ENCODE measurements at regions not wholly inside any gene's neighbourhood (a gene's known extent, or its start where the extent isn't known, plus 50 kb on each side); places are given as distances from the start of the nearest gene placed in this dataset.

DNA sequence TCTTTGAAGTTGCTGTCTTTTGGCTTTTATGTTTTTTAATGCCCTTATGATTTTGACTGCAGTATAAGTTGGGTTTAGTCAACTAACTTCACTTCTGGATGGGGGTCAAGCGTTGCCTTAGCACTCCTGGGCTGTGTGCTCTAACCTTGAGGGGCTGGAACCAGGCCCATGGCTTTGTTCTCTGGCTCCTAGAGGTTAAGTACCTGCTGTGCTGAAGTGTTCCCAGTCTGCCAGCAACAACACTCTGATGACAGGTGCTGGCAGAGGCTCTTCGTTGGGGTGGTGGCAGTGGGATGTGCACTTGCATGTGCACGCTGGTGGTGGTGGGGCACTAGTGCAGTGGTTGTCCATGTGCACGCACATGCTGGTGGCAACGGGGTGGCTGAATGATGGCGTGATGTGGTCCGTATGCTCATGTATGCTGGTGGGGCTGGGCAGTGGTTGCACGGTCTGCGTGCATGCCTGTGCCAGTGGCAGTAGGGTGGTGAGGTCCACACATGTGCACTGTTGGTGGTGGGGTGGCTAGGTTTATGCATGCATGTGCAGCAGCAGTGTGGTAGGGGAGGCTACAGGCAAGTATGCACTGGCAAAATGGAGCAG is 447.8 kb upstream of the GOT2 start:
- intact Hi-C loops (cut with micrococcal nuclease), result no loop called here
- no peak overlapping the region for H3K27ac Mint-ChIP-seq
- H3K36me3 Mint-ChIP-seq, result no peaks in the 10 kb centered on the region
- Histone ChIP-seq H3K9me3 (ENCODE audit: control insufficient read depth in 1 of 2, low read length in 2 of 2) (no peaks in the 10 kb centered on the region), H3K4me3 (ENCODE audit: low read length in 2 of 2) (no peak overlapping the region), H3K4me1 (ENCODE audit: insufficient read depth, low read length) (no peaks in the 10 kb centered on the region), H3K27me3 (ENCODE audit: insufficient read depth, low read length) (no peaks in the 10 kb centered on the region), H3K36me3 (ENCODE audit: insufficient read depth, low read length) (no peaks in the 10 kb centered on the region), H3K27ac (ENCODE audit: low read depth, low read length) (no peak overlapping the region)
- H3K27me3 Mint-ChIP-seq, result no peaks in the 10 kb centered on the region
- no peak for DNase-seq
- no peaks in the 10 kb centered on the region for H3K4me1 Mint-ChIP-seq
- H3K4me3 Mint-ChIP-seq, result no peak overlapping the region
- ChIA-PET CTCF (ENCODE audit: partially characterized antibody) (no interaction called here), POLR2A (ENCODE audit: partially characterized antibody) (no interaction called here)
- H3K9me3 Mint-ChIP-seq, result peaks cover 4 to 23% (median 12%) of the 10 kb centered on the region in 8 donors

DNA sequence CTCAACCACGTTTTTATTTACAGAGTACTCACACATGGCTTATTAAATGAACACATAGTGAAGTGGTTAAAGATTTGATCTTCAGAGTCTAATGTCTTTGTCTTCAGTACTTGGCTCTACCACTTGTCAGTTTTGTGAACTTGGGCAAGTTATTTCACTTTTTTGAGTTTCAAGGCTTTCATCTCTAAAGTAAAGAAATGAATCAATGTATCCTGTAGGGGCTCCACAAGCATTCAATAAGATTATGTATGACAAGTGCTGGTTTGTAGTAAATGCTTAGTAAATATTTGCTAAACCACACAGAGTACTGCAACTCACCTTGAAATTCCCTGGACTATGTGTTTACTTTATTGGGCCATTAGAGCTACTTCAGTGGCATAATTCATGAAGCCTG is 446.0 kb upstream of the GOT2 start:
- Mint-ChIP-seq H3K27ac (no peak overlapping the region), H3K36me3 (no peaks in the 10 kb centered on the region), H3K4me3 (no peak overlapping the region), H3K9me3 (peaks cover 4 to 19% (median 10%) of the 10 kb centered on the region in 8 donors), H3K27me3 (no peaks in the 10 kb centered on the region), H3K4me1 (no peaks in the 10 kb centered on the region)
- H3K4me3 ChIP-seq (ENCODE audit: low read length in 2 of 2), result no peak overlapping the region
- DNase-seq, result no peak
- H3K4me1 ChIP-seq (ENCODE audit: insufficient read depth, low read length), result no peaks in the 10 kb centered on the region
- intact Hi-C loops (cut with micrococcal nuclease), result no loop called here
- no peaks in the 10 kb centered on the region for H3K9me3 ChIP-seq (ENCODE audit: control insufficient read depth in 1 of 2, low read length in 2 of 2)
- H3K27me3 ChIP-seq (ENCODE audit: insufficient read depth, low read length), result no peaks in the 10 kb centered on the region
- ChIA-PET CTCF (ENCODE audit: partially characterized antibody) (no interaction called here), POLR2A (ENCODE audit: partially characterized antibody) (no interaction called here)
- H3K36me3 ChIP-seq (ENCODE audit: insufficient read depth, low read length), result no peaks in the 10 kb centered on the region
- no peak overlapping the region for H3K27ac ChIP-seq (ENCODE audit: low read depth, low read length)

DNA sequence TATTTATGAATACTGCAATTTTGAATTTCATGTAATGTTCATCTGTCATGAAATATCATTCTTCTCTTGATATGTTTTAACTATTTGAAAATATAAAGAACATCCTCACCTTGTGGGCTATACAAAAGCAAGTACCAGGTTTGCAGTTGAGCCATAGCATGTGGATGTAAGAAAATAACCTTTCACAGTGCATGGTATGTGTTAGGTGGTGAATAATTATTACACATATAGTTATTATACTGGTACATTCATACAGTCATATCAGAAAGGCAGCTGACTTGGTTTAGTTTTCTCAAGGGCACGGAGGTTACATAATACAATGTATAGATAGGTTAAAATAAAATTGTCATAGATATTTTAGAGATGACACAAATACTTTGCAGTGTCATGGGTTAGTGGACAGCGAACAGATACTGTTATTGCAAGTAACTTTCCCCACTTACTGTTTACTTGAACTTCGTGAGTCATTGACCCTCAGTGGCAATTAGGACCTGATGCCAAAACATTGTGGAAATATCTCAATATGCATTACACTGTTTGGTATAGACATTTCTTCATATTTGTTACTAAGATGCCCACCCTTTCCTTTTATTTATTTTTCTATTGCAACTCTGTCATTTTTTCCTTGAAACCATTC is 445.4 kb upstream of the GOT2 start:
- no peaks in the 10 kb centered on the region for H3K36me3 Mint-ChIP-seq
- no peak overlapping the region for H3K27ac Mint-ChIP-seq
- CTCF ChIA-PET (ENCODE audit: partially characterized antibody), result no interaction called here
- no peaks in the 10 kb centered on the region for H3K4me1 Mint-ChIP-seq
- POLR2A ChIA-PET (ENCODE audit: partially characterized antibody), result no interaction called here
- Histone ChIP-seq H3K4me1 (ENCODE audit: insufficient read depth, low read length) (no peaks in the 10 kb centered on the region), H3K27ac (ENCODE audit: low read depth, low read length) (no peak overlapping the region), H3K36me3 (ENCODE audit: insufficient read depth, low read length) (no peaks in the 10 kb centered on the region), H3K4me3 (ENCODE audit: low read length in 2 of 2) (no peak overlapping the region), H3K9me3 (ENCODE audit: control insufficient read depth in 1 of 2, low read length in 2 of 2) (no peaks in the 10 kb centered on the region), H3K27me3 (ENCODE audit: insufficient read depth, low read length) (no peaks in the 10 kb centered on the region)
- no peak for DNase-seq
- H3K27me3 Mint-ChIP-seq, result no peaks in the 10 kb centered on the region
- intact Hi-C loops (cut with micrococcal nuclease), result no loop called here
- no peak overlapping the region for H3K4me3 Mint-ChIP-seq
- H3K9me3 Mint-ChIP-seq, result peaks cover 4 to 19% (median 10%) of the 10 kb centered on the region in 8 donors

DNA sequence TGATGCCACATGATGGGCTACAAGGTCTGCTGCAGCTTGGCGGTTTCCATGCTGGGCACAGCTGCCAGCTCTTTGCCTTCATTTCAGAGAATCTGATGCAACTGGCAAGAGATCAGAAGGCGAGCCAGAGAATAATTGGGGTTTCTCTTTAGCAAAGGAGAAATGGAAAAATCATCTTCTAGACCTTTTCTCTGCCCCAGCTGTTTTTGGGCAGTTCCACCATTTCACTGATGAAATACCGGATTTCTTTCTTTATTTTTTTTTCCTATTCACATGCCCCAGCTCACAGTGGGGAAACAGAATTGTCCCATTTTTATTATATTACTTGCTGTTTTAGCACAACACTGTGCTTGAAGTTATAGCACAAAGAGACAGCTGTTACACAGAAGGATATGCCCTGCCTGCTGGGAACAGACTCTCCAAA is 439.3 kb upstream of the GOT2 start:
- no peak overlapping the region for H3K4me3 Mint-ChIP-seq
- no peak overlapping the region for H3K27ac Mint-ChIP-seq
- Histone ChIP-seq H3K27ac (ENCODE audit: low read depth, low read length) (no peak overlapping the region), H3K27me3 (ENCODE audit: insufficient read depth, low read length) (no peaks in the 10 kb centered on the region), H3K4me1 (ENCODE audit: insufficient read depth, low read length) (no peaks in the 10 kb centered on the region), H3K9me3 (ENCODE audit: control insufficient read depth in 1 of 2, low read length in 2 of 2) (no peaks in the 10 kb centered on the region), H3K36me3 (ENCODE audit: insufficient read depth, low read length) (no peaks in the 10 kb centered on the region), H3K4me3 (ENCODE audit: low read length in 2 of 2) (no peak overlapping the region)
- no peaks in the 10 kb centered on the region for H3K36me3 Mint-ChIP-seq
- intact Hi-C loops (cut with micrococcal nuclease), result no loop called here
- ChIA-PET POLR2A (ENCODE audit: partially characterized antibody) (no interaction called here), CTCF (ENCODE audit: partially characterized antibody) (no interaction called here)
- peaks cover 2 to 10% (median 6%) of the 10 kb centered on the region in 8 donors for H3K9me3 Mint-ChIP-seq
- no peaks in the 10 kb centered on the region for H3K27me3 Mint-ChIP-seq
- no peaks in the 10 kb centered on the region for H3K4me1 Mint-ChIP-seq
- DNase-seq, result no peak

DNA sequence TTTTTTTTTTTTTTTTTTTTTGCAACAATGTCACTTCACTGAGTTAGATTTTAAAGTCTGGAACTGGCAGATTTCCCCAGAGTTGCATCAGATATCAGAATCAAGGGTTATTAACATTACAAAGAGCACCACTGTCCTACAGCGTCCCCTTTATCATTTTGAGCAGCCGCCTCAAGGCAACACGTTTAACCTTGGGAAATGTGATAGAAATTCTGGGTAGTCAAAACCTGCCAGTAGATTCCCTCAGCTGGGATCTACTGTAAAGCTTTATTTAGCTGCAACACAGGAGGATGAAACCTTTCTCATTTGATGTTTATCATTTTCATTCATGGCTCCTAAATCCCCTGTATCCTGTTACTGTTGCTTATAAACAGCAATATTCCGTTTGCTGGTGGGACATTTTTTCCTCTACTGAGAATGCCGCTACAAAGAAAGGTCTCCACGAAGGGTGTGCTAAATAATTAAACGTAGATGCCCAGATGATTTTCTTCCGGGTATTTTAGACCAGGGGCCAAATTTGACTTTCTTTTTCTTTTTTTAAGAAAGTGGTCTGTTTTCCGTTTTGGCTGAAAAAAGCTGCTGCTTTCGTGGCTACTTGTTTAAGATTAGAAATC is 436.1 kb upstream of the GOT2 start:
- POLR2A ChIA-PET (ENCODE audit: partially characterized antibody), result interaction anchor here (1.1 kb wide), 1 partner anchor 9 kb away, joined by 4 read pairs; no protein-coding TSS in a partner anchor
- intact Hi-C loops (cut with micrococcal nuclease), result no loop called here
- CTCF ChIA-PET (ENCODE audit: partially characterized antibody), result interaction anchor here (0.6 kb wide), 1 partner anchor 62 kb away, joined by 3 read pairs; no protein-coding TSS in a partner anchor

DNA sequence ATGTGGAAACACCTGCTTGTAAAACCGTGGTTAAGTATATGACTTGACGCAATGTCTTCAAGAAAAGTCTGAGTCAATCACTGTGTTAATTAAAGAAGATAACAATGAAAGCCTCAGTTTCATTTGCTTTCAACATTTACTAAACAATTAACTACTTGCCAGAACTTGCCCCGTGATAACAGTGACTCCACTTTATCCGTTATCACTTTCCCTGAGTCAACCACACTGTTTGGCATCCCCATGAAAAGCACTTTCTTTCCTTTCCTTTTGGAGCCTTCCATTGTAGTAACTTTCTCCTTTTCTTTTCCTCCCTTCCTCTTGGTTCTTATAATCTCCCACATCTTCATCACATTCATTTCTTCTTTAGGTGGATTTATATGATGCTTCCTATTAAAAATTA is 435.1 kb upstream of the GOT2 start:
- Histone ChIP-seq H3K9me3 (ENCODE audit: control insufficient read depth in 1 of 2, low read length in 2 of 2) (no peaks in the 10 kb centered on the region), H3K27me3 (ENCODE audit: insufficient read depth, low read length) (no peaks in the 10 kb centered on the region), H3K4me3 (ENCODE audit: low read length in 2 of 2) (no peak overlapping the region), H3K4me1 (ENCODE audit: insufficient read depth, low read length) (no peaks in the 10 kb centered on the region), H3K36me3 (ENCODE audit: insufficient read depth, low read length) (no peaks in the 10 kb centered on the region), H3K27ac (ENCODE audit: low read depth, low read length) (no peak overlapping the region)
- Mint-ChIP-seq H3K27me3 (no peaks in the 10 kb centered on the region), H3K27ac (no peak overlapping the region), H3K36me3 (no peaks in the 10 kb centered on the region), H3K4me3 (no peak overlapping the region), H3K9me3 (peaks cover 0 to 7% (median 3%) of the 10 kb centered on the region in 8 donors), H3K4me1 (no peaks in the 10 kb centered on the region)
- DNase-seq, result no peak
- intact Hi-C loops (cut with micrococcal nuclease), result no loop called here
- ChIA-PET POLR2A (ENCODE audit: partially characterized antibody) (interaction anchor here (1.1 kb wide), 1 partner anchor 10 kb away, joined by 4 read pairs; no protein-coding TSS in a partner anchor), CTCF (ENCODE audit: partially characterized antibody) (interaction anchor here (0.6 kb wide), 1 partner anchor 61 kb away, joined by 3 read pairs; no protein-coding TSS in a partner anchor)

More for the DNA sequence above, 436.1 kb upstream of the GOT2 start:
- Mint-ChIP-seq H3K4me1 (no peaks in the 10 kb centered on the region), H3K27ac (no peak overlapping the region), H3K9me3 (peaks cover 0 to 5% (median 3%) of the 10 kb centered on the region in 8 donors), H3K36me3 (no peaks in the 10 kb centered on the region), H3K27me3 (no peaks in the 10 kb centered on the region), H3K4me3 (no peak overlapping the region)
- Histone ChIP-seq H3K9me3 (ENCODE audit: control insufficient read depth in 1 of 2, low read length in 2 of 2) (no peaks in the 10 kb centered on the region), H3K4me1 (ENCODE audit: insufficient read depth, low read length) (no peaks in the 10 kb centered on the region), H3K4me3 (ENCODE audit: low read length in 2 of 2) (no peak overlapping the region), H3K36me3 (ENCODE audit: insufficient read depth, low read length) (no peaks in the 10 kb centered on the region), H3K27ac (ENCODE audit: low read depth, low read length) (no peak overlapping the region), H3K27me3 (ENCODE audit: insufficient read depth, low read length) (no peaks in the 10 kb centered on the region)
- DNase-seq, result no peak

DNA sequence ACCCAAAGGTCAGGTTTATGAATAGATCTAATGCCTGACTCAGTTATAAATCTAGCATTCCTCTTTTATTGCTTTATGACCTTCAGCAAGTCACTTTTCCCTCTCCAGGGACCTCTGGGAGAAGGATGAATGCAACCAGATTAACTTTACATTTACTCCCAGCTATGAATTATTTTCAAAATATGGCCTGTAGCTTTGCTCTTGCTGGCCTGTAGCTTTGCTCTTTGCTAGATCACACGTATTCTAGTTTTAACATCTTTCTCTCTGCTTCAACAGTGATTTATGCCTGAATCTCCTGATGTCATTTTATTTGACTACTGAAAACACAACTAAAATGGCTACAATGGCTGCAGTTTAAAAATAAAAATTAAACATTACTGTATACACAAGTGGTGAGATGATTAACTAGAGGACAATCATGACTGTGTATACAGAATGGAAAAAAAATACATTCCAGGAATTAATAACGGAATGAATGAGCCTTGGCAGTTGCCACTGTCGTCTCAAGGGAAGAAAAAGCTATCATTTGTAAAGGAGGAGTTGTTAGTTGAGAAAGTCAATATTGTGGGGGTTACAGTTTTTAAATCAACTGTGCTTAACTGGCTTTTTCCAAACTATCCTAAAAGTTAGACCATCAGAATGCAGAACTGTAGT is 434.5 kb upstream of the GOT2 start:
- ChIA-PET POLR2A (ENCODE audit: partially characterized antibody) (no interaction called here), CTCF (ENCODE audit: partially characterized antibody) (no interaction called here)
- no peaks in the 10 kb centered on the region for H3K27me3 ChIP-seq (ENCODE audit: insufficient read depth, low read length)
- Mint-ChIP-seq H3K27ac (no peak overlapping the region), H3K36me3 (no peaks in the 10 kb centered on the region), H3K9me3 (peaks cover 0 to 7% (median 3%) of the 10 kb centered on the region in 8 donors), H3K27me3 (no peaks in the 10 kb centered on the region), H3K4me1 (no peaks in the 10 kb centered on the region), H3K4me3 (no peak overlapping the region)
- H3K36me3 ChIP-seq (ENCODE audit: insufficient read depth, low read length), result no peaks in the 10 kb centered on the region
- H3K4me1 ChIP-seq (ENCODE audit: insufficient read depth, low read length), result no peaks in the 10 kb centered on the region
- DNase-seq, result no peak
- H3K9me3 ChIP-seq (ENCODE audit: control insufficient read depth in 1 of 2, low read length in 2 of 2), result no peaks in the 10 kb centered on the region
- no peak overlapping the region for H3K4me3 ChIP-seq (ENCODE audit: low read length in 2 of 2)
- no peak overlapping the region for H3K27ac ChIP-seq (ENCODE audit: low read depth, low read length)
- intact Hi-C loops (cut with micrococcal nuclease), result no loop called here

All from CD4-positive, alpha-beta memory T cell (primary cell).